Effector memory CD4-positive, alpha-beta T cell (primary cell): ENCODE measurements at regions not wholly inside any gene's neighbourhood (a gene's known extent, or its start where the extent isn't known, plus 50 kb on each side); places are given as distances from the start of the nearest gene placed in this dataset.
"Not testable (repeated sequence)": the region's sequence is repeated elsewhere in the genome, so short reads cannot be mapped to it uniquely, and the experiment has no call there.

Source experiments
- DNase-seq, 3 donors: peaks; one replicate each; pipeline ENCODE4 v3.0.0-alpha.2; 2020
- H3K27ac ChIP-seq: 2 replicates; pipeline ENCODE4 v1.7.0; 2013; ENCODE audit warnings: mild to moderate bottlenecking, low read length, moderate library complexity; ENCODE audit not compliant: insufficient read depth, poor library complexity, severe bottlenecking
- H3K27me3 ChIP-seq: replicated peaks from 2 replicates; pipeline ENCODE4 v1.7.0; 2013; ENCODE audit warnings: mild to moderate bottlenecking, low read length; ENCODE audit not compliant: insufficient read depth, control insufficient read depth, poor library complexity, severe bottlenecking
- H3K36me3 ChIP-seq: 2 replicates; pipeline ENCODE4 v1.7.0; 2013; ENCODE audit warnings: mild to moderate bottlenecking, low read length, moderate library complexity; ENCODE audit not compliant: control insufficient read depth, insufficient read depth
- H3K4me1 ChIP-seq: 2 replicates; pipeline ENCODE4 v1.7.0; 2013; ENCODE audit warnings: low read length, mild to moderate bottlenecking; ENCODE audit not compliant: control insufficient read depth, insufficient read depth, poor library complexity, severe bottlenecking
- H3K4me3 ChIP-seq: 2 replicates; pipeline ENCODE4 v1.7.0; 2013; ENCODE audit warnings: low read length, low read depth, mild to moderate bottlenecking; ENCODE audit not compliant: insufficient read depth, poor library complexity, severe bottlenecking
- H3K9me3 ChIP-seq: 2 replicates; pipeline ENCODE4 v1.7.0; 2013; ENCODE audit warnings: mild to moderate bottlenecking, low read length, moderate library complexity; ENCODE audit not compliant: control insufficient read depth

DNA sequence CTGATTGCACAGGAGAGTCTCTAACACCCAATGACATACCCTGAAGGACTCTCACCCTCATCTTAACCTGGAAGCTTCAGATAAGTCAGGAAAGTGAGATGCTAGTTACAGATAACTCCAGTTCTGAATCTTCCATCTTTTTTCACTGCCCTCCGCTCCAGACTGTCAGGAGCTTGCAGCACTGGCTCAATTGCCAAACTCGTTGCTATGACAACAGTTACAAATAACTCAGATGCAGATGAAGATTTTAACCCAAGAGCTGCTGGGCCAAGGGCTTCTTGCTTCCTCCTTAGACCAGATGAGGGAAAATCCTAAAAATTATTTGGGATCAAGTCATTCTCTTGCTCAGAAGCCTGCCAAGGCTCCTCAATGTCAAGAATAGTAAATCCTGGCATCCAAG is 109.1 kb upstream of the HUWE1 start:
- no peak for DNase-seq
- no peaks in the 10 kb centered on the region for H3K9me3 ChIP-seq
- no peaks in the 10 kb centered on the region for H3K27me3 ChIP-seq
- no peaks in the 10 kb centered on the region for H3K4me1 ChIP-seq
- H3K4me3 ChIP-seq = no peak overlapping the region
- H3K36me3 ChIP-seq = no peaks in the 10 kb centered on the region
- no peak overlapping the region for H3K27ac ChIP-seq

DNA sequence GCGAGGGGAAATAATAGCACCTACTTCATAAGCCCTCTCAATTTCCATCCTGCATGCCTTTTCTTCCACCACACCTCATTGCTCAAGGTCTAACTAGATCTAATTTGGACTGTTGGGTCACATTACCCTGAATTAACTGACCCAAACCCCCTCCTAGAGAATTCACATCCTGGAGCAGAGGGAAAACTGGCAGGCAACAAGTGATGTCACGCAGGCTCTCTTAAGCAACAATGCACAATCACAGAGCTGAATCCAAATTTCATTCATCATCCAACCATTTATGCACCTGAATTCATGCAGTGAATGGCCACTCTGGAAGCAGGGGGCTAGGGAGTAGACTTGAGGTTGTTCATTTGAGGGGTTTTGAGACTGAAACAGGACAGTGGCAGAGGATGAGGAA is 107.7 kb upstream of the HUWE1 start:
- H3K27ac ChIP-seq = no peak overlapping the region
- no peak for DNase-seq
- H3K4me3 ChIP-seq = no peak overlapping the region
- H3K4me1 ChIP-seq = no peaks in the 10 kb centered on the region
- H3K36me3 ChIP-seq = no peaks in the 10 kb centered on the region
- no peaks in the 10 kb centered on the region for H3K9me3 ChIP-seq
- no peaks in the 10 kb centered on the region for H3K27me3 ChIP-seq

DNA sequence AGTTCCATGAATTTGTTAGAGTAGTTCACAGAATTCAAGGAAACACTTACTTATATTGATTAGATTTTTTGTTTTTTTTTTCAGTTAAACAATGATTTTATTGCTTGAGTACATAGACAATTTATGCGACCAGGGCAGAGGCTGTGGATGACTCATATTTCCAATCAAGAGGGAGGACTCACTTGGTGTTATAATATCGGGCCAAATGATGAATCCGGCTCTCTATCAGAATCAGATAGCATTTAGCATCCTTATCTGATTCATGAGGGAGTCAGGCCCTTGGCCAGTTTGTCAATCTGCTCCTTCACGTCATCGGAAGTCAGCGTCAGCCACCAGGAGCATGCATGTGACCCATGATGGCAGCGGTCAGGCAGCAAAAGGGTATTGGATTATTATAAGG is 82.3 kb upstream of the HUWE1 start:
- Histone ChIP-seq H3K27ac (no peak overlapping the region), H3K4me3 (no peak overlapping the region), H3K9me3 (no peaks in the 10 kb centered on the region), H3K4me1 (no peaks in the 10 kb centered on the region), H3K27me3 (no peaks in the 10 kb centered on the region), H3K36me3 (no peaks in the 10 kb centered on the region)
- no peak for DNase-seq

DNA sequence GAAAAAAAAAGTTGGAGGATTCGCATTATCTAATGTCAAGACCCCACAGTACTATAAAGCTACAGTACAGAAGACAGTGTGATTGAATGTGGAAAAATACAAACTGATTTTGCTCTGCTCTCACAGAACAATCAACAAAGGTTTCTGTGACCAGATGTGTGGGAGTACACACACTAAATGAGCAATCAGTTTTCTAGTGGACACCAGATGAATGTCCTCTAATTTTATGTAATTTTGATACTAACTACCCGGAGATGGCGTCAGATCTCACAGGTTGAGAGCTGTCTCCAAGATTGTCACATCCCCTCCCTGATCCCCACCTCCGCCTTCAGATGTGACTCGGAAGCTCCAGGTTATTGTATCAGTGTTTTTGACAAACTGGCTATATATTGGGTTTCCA is 81.9 kb upstream of the HUWE1 start:
- Histone ChIP-seq H3K27me3 (no peaks in the 10 kb centered on the region), H3K36me3 (no peaks in the 10 kb centered on the region), H3K4me1 (no peaks in the 10 kb centered on the region), H3K9me3 (no peaks in the 10 kb centered on the region), H3K4me3 (no peak overlapping the region), H3K27ac (no peak overlapping the region)
- DNase-seq = no peak

DNA sequence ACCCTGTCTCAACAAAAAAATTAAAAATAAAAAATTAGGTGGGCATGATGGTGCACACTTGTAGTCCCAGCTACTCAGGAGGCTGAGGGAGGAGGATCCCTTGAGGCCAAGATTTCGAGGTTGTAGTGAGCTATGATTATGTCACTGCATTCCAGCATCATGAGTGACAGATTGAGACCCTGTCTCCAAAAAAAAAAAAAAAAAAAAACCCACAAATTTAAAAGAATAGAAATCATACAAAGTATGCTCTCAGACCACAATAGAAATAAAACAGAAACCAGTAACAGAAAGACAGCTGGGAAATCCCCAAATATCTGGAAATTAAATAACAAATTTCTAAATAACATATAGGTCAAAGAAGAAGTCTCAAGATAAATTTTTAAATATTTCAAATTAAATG is 81.0 kb upstream of the HUWE1 start:
- no peaks in the 10 kb centered on the region for H3K36me3 ChIP-seq
- no peaks in the 10 kb centered on the region for H3K9me3 ChIP-seq
- no peak overlapping the region for H3K27ac ChIP-seq
- no peaks in the 10 kb centered on the region for H3K27me3 ChIP-seq
- H3K4me1 ChIP-seq = no peaks in the 10 kb centered on the region
- no peak for DNase-seq
- no peak overlapping the region for H3K4me3 ChIP-seq

DNA sequence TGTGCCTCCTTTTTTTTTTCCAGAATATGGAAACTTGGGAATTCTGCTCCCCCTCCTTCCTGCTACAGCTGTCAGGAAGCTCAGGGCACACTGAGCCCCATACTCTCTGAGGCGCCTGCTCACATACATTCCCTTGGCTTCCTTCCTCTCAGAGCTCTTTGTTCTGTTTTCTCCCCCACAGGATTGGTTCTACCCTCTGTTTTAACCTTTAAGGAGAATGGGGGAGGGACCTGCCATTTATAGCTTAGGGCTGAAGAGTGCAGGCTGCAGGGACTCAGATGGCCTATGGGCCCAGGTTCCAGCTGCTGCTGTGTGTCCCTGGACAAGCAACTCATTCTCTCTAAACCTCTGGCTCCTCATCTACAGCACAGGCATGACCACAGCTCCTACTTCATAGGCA is 70.7 kb upstream of the HUWE1 start:
- not testable (repeated sequence) for H3K27ac ChIP-seq, H3K27me3 ChIP-seq, H3K36me3 ChIP-seq, H3K9me3 ChIP-seq, DNase-seq, H3K4me1 ChIP-seq, H3K4me3 ChIP-seq

DNA sequence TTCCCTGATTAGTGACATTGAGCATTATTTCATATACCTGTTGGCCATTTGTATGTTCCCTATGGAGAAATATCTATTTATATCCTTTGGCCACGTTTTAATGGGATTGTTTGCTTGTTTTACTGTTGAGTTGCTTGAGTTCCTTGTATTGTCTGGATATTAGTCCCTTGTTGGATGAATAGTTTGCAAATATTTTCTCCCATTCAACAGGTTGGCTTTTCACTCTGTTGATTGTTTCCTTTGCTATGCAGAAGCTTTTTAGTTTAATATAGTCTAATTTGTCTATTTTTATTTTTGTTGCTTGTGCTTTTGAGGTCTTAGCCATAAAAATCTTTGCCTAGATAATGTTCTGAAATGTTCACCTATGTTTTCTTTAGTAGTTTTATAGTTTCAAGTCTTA is 60.2 kb upstream of the HUWE1 start:
- Histone ChIP-seq H3K4me3 (no peak overlapping the region), H3K9me3 (no peaks in the 10 kb centered on the region), H3K4me1 (no peaks in the 10 kb centered on the region), H3K27me3 (no peaks in the 10 kb centered on the region), H3K27ac (no peak overlapping the region), H3K36me3 (no peaks in the 10 kb centered on the region)
- DNase-seq = no peak

DNA sequence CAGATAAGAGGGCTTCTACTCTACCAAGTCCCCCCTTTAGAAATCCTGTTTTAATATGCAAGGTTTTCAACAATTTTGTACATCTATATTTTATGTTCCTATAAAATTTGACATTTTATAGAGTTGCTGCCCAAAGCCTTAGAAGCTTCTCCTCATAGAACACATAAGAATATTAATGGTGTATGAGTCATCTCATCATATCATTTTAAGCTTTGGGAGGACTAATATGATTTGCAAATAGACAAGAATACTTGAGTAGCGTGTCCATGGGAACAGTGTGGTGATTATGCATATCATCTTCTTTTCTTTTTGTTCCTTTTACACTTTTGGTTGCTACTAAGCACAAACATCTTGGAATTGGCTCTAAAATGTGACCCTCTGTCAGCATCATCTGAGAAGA is 56.7 kb upstream of the HUWE1 start:
- no peak overlapping the region for H3K27ac ChIP-seq
- no peaks in the 10 kb centered on the region for H3K36me3 ChIP-seq
- H3K9me3 ChIP-seq = no peaks in the 10 kb centered on the region
- no peaks in the 10 kb centered on the region for H3K4me1 ChIP-seq
- no peaks in the 10 kb centered on the region for H3K27me3 ChIP-seq
- no peak overlapping the region for H3K4me3 ChIP-seq
- no peak for DNase-seq

DNA sequence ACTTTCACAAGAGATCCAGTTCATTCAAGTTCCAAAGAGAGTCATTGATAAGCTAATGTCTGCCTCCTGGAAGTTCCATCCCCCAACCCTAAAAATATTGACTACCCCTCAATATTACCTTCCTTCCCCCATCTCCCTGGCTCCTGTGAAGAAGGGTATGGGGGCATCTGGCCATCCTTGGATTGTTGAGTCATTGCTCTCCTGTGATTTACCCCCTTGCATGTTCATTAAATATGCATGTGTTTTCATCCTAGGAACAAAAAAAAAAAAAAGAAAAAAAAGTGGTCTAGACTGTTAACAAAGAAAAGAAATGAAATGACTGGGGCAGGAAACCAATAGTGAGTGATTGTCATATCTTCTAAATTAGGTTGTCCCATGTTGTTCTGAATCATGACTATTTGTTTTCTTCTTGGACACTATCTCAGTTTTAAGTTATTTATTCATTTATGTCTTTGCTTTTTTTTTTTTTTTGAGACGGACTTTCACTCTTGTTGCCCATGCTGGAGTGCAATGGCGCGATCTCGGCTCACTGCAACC is 51.9 kb upstream of the HUWE1 start:
- no peak overlapping the region for H3K4me3 ChIP-seq
- H3K27me3 ChIP-seq = no peaks in the 10 kb centered on the region
- no peaks in the 10 kb centered on the region for H3K9me3 ChIP-seq
- H3K4me1 ChIP-seq = no peaks in the 10 kb centered on the region
- H3K36me3 ChIP-seq = no peaks in the 10 kb centered on the region
- DNase-seq = no peak
- no peak overlapping the region for H3K27ac ChIP-seq
